HG02571 (cell line): ENCODE measurements at regions not wholly inside any gene's neighbourhood (a gene's known extent, or its start where the extent isn't known, plus 50 kb on each side); places are given as distances from the start of the nearest gene placed in this dataset.

Source experiments
- ATAC-seq: cut with Tn5 transposase; IDR thresholded peaks from one replicate; pipeline ENCODE4 v1.9.1; 2021; ENCODE audit warnings: mild to moderate bottlenecking, moderate library complexity; ENCODE audit not compliant: unreplicated experiment

- no peak for ATAC-seq
Measured at GRCh38 chr2:64361151-64361938, 92.6 kb upstream of the LGALSL start.

- no peak for ATAC-seq
Measured at GRCh38 chr2:64362562-64363026, 91.4 kb upstream of the LGALSL start.

GRCh38 chr2:64363140-64363539, 90.8 kb upstream of the LGALSL start:
- no peak for ATAC-seq

GRCh38 chr2:64363848-64364247, 90.1 kb upstream of the LGALSL start:
- no peak for ATAC-seq

GRCh38 chr2:64367444-64368232, 86.3 kb upstream of the LGALSL start:
- no peak for ATAC-seq

- no peak for ATAC-seq
Measured at GRCh38 chr2:64369706-64370105, 84.3 kb upstream of the LGALSL start.

GRCh38 chr2:64371727-64372126, 82.2 kb upstream of the LGALSL start:
- no peak for ATAC-seq

GRCh38 chr2:64374686-64375085, 79.3 kb upstream of the LGALSL start:
- ATAC-seq = no peak

- ATAC-seq = no peak
Measured at GRCh38 chr2:64376926-64377325, 77.0 kb upstream of the LGALSL start.

- no peak for ATAC-seq
Measured at GRCh38 chr2:64379186-64379585, 74.8 kb upstream of the LGALSL start.

GRCh38 chr2:64380853-64381527, 73.0 kb upstream of the LGALSL start:
- ATAC-seq = no peak

- ATAC-seq = no peak
Measured at GRCh38 chr2:64383016-64383591, 70.9 kb upstream of the LGALSL start.

- no peak for ATAC-seq
Measured at GRCh38 chr2:64383881-64384280, 70.1 kb upstream of the LGALSL start.

- ATAC-seq = no peak
Measured at GRCh38 chr2:64386676-64387075, 67.3 kb upstream of the LGALSL start.

GRCh38 chr2:64390586-64390985, 63.4 kb upstream of the LGALSL start:
- no peak for ATAC-seq

- ATAC-seq = no peak
Measured at GRCh38 chr2:64391424-64391823, 62.5 kb upstream of the LGALSL start.

- no peak for ATAC-seq
Measured at GRCh38 chr2:64391940-64392339, 62.0 kb upstream of the LGALSL start.

GRCh38 chr2:64392529-64392928, 61.4 kb upstream of the LGALSL start:
- ATAC-seq = no peak

- no peak for ATAC-seq
Measured at GRCh38 chr2:64393383-64394010, 60.5 kb upstream of the LGALSL start.

GRCh38 chr2:64394153-64394552, 59.8 kb upstream of the LGALSL start:
- ATAC-seq = no peak

GRCh38 chr2:64396001-64396400, 58.0 kb upstream of the LGALSL start:
- no peak for ATAC-seq
